Heart left ventricle (tissue), 16 donors: ENCODE measurements at regions not wholly inside any gene's neighbourhood (a gene's known extent, or its start where the extent isn't known, plus 50 kb on each side); places are given as distances from the start of the nearest gene placed in this dataset.

Experiments used
- ATAC-seq, 4 donors: fragments of 200-7000 bp; cut with Tn5 transposase; one replicate each; pipeline ENCODE4 v1.9.1; 2020 to 2022; ENCODE audit warnings: moderate library complexity in 4 of 4, mild to moderate bottlenecking in 3 of 4, moderate number of reproducible peaks in 1 of 4
- DNase-seq, 5 donors: peaks; one replicate each; pipeline ENCODE4 v3.0.0-alpha.2; 2020
- H3K27ac ChIP-seq, 12 donors: fragments of 200-600 bp; sonication (generic) in 4 of 12; one replicate each; pipeline versions ENCODE4 v1.5.0 to v1.8.0; 2016 to 2022; ENCODE audit warnings: mild to moderate bottlenecking in 2 of 12
- H3K27me3 ChIP-seq, 9 donors: fragments of 200-600 bp; sonication (generic) in 2 of 9; one replicate each; pipeline versions ENCODE4 v1.5.1 to v1.8.0; 2016 to 2022; ENCODE audit warnings: mild to moderate bottlenecking in 3 of 9
- H3K36me3 ChIP-seq, 9 donors: fragments of 200-600 bp; sonication (generic) in 2 of 9; one replicate each; pipeline versions ENCODE4 v1.5.0 to v1.8.0; 2018 to 2022; ENCODE audit warnings: mild to moderate bottlenecking in 2 of 9
- H3K4me1 ChIP-seq, 12 donors: fragments of 200-600 bp; sonication (generic) in 4 of 12; one replicate each; pipeline versions ENCODE4 v1.5.0 to v1.8.0; 2016 to 2022; ENCODE audit warnings: mild to moderate bottlenecking in 3 of 12
- H3K4me3 ChIP-seq, 12 donors: fragments of 200-600 bp; sonication (generic) in 4 of 12; one replicate each; pipeline versions ENCODE4 v1.5.0 to v1.8.0; 2017 to 2022; ENCODE audit warnings: mild to moderate bottlenecking in 9 of 12, moderate library complexity in 4 of 12
- H3K9me3 ChIP-seq, 12 donors: fragments of 200-600 bp; sonication (generic) in 4 of 12; one replicate each; pipeline versions ENCODE4 v1.5.0 to v1.8.0; 2016 to 2022; ENCODE audit warnings: mild to moderate bottlenecking in 1 of 12
- CTCF ChIP-seq, 12 donors: fragments of 200-600 bp; sonication (generic) in 4 of 12; IDR thresholded peaks; one replicate each; pipeline versions ENCODE4 v1.5.0 to v1.8.0; 2018 to 2022; ENCODE audit warnings: antibody characterized with exemption in 12 of 12, mild to moderate bottlenecking in 5 of 12
- POLR2A ChIP-seq, 2 donors: fragments of 450-650 bp; IDR thresholded peaks; one replicate each; pipeline ENCODE4 v1.6.1; 2017; ENCODE audit warnings: antibody characterized with exemption in 2 of 2, mild to moderate bottlenecking in 2 of 2, moderate library complexity in 2 of 2
- whole genome bisulfite sequencing, 4 donors: extraction: QIAGEN DNeasy Blood & Tissue Kit in 2 of 4; methylation state at CpG; one replicate each; pipeline versions ENCODE4 v1.1.5 to v1.1.7; 2013 to 2018; 5-methylcytosine and 5-hydroxymethylcytosine counted together
- intact Hi-C, 10 donors: fragments of 100-400 bp; cut with DNase I; formaldehyde crosslinking; loops; one replicate each; pipeline versions ENCODE4 v1.11.1 to v1.14.2; 2022
- donor health status: ischemic (EF 13 %, LVEDD 7.1; RV severe dilation, severe dysfunction).
- donor health status: healthy with polysubstance abuse.
- donor health status: DM: no; HTN: yes; CAD: no.
- donor health status: DM: no; HTN: no; CAD: no.
- donor health status: ischemic (EF 25% LVEDD 6.9; RV normal size, moderate dysfunction).
- donor health status: ischemic (EF 25% LVEDD 5.7; RV mildly dilated, moderate dysfunction).
- donor health status: healthy.
- donor health status: DM: yes; HTN: yes; CAD: no.
- donor health status: ischemic (EF 35%, LVEDD 5.7; RV mildly dilated, moderate dysfunction).
- donor health status: nonischemic (EF 11% LVEDD 7.7; RV severe dilation, severe dysfunction).
- donor health status: DM: yes; HTN: yes; CAD: no.
- donor health status: PGD.
- donor health status: ischemic (EF 29% LVEDD 5.4; RV normal size, mild dysfunction).
- donor health status: nonischemic (EF 23%, LVEDD 6.1; RV moderate dilation, normal function).

GRCh38 chr7:24383055-24383454 lies 99.1 kb downstream of the NPY start:
- 36 to 79% (median 77%) methylated on average over 1 of the region's 1 CpG for WGBS, 4 donors
- DNase-seq, result no peak
- ATAC-seq, result no peak
- TF ChIP-seq POLR2A (IDR thresholded peaks at IDR 0.05) (no peak), CTCF (IDR thresholded peaks at IDR 0.05) (no peak)
- Histone ChIP-seq H3K27ac (no peak overlapping the region), H3K36me3 (no peaks in the 10 kb centered on the region), H3K4me3 (no peak overlapping the region), H3K27me3 (peaks cover 0 to 3% (median 0%) of the 10 kb centered on the region in 9 donors), H3K9me3 (peaks cover 0 to 8% (median 0%) of the 10 kb centered on the region in 12 donors), H3K4me1 (no peaks in the 10 kb centered on the region)
- intact Hi-C loops, result no loop called here

GRCh38 chr7:24384362-24385030 lies 100.5 kb downstream of the NPY start:
- H3K36me3 ChIP-seq, result no peaks in the 10 kb centered on the region
- H3K9me3 ChIP-seq, result peaks cover 0 to 8% (median 0%) of the 10 kb centered on the region in 12 donors
- no peak for TF ChIP-seq CTCF (IDR thresholded peaks at IDR 0.05)
- no peak for TF ChIP-seq POLR2A (IDR thresholded peaks at IDR 0.05)
- H3K27me3 ChIP-seq, result peaks cover 0 to 3% (median 0%) of the 10 kb centered on the region in 9 donors
- no peak overlapping the region for H3K27ac ChIP-seq
- 79 to 88% (median 84%) methylated on average over 3 of the region's 3 CpGs for WGBS, 4 donors
- H3K4me3 ChIP-seq, result no peak overlapping the region
- ATAC-seq (no peak), DNase-seq (no peak)
- intact Hi-C loops, result no loop called here
- no peaks in the 10 kb centered on the region for H3K4me1 ChIP-seq

- intact Hi-C loops, result no loop called here
- Histone ChIP-seq H3K9me3 (peaks cover 0 to 2% (median 0%) of the 10 kb centered on the region in 12 donors), H3K4me3 (no peak overlapping the region), H3K4me1 (no peaks in the 10 kb centered on the region), H3K36me3 (no peaks in the 10 kb centered on the region), H3K27me3 (no peaks in the 10 kb centered on the region), H3K27ac (no peak overlapping the region)
- ATAC-seq (no peak), DNase-seq (no peak)
- no peak for TF ChIP-seq CTCF (IDR thresholded peaks at IDR 0.05)
- no peak for TF ChIP-seq POLR2A (IDR thresholded peaks at IDR 0.05)
Measured at GRCh38 chr7:24388212-24388611, 104.2 kb downstream of the NPY start.

- 68 to 70% (median 69%) methylated on average over 5 of the region's 5 CpGs for WGBS, 4 donors
- H3K27ac ChIP-seq, result no peak overlapping the region
- H3K4me3 ChIP-seq, result no peak overlapping the region
- TF ChIP-seq CTCF (IDR thresholded peaks at IDR 0.05) (no peak), POLR2A (IDR thresholded peaks at IDR 0.05) (no peak)
- no peaks in the 10 kb centered on the region for H3K9me3 ChIP-seq
- no peaks in the 10 kb centered on the region for H3K4me1 ChIP-seq
- no peaks in the 10 kb centered on the region for H3K36me3 ChIP-seq
- intact Hi-C loops, result no loop called here
- DNase-seq (no peak), ATAC-seq (no peak)
- peaks cover 0 to under 1% (median 0%) of the 10 kb centered on the region in 9 donors for H3K27me3 ChIP-seq
Measured at GRCh38 chr7:24390376-24391157, 106.6 kb downstream of the NPY start.
